ENCODE measurements at regions not wholly inside any gene's neighbourhood (a gene's known extent, or its start where the extent isn't known, plus 50 kb on each side); places are given as distances from the start of the nearest gene placed in this dataset.
"Not testable (repeated sequence)": the region's sequence is repeated elsewhere in the genome, so short reads cannot be mapped to it uniquely, and the experiment has no call there.

GRCh38 chr13:97766749-97767148 lies 186.7 kb upstream of the IPO5 start:
- TF ChIP-seq POLR2A (IDR thresholded peaks at IDR 0.05) (no peak), POLR2AphosphoS5 (IDR thresholded peaks at IDR 0.05) (no peak), CTCF (IDR thresholded peaks at IDR 0.05) (no peak), EP300 (IDR thresholded peaks at IDR 0.05) (no peak)
- Histone ChIP-seq H3K4me3 (no peak overlapping the region), H3K36me3 (no peaks in the 10 kb centered on the region), H3K27ac (no peak overlapping the region), H3K9me3 (peaks cover 0 to 13% (median 0%) of the 10 kb centered on the region in 3 donors), H3K4me1 (no peaks in the 10 kb centered on the region), H3K27me3 (no peaks in the 10 kb centered on the region)
- 35 to 78% methylated on average over 1 of the region's 1 CpG for WGBS, 2 donors (ENCODE audit: low coverage in 1 of 2)
- no peak for ATAC-seq

GRCh38 chr13:97768134-97768533 lies 185.3 kb upstream of the IPO5 start:
- no peaks in the 10 kb centered on the region for H3K27me3 ChIP-seq
- H3K4me1 ChIP-seq = no peaks in the 10 kb centered on the region
- H3K27ac ChIP-seq = no peak overlapping the region
- H3K36me3 ChIP-seq = no peaks in the 10 kb centered on the region
- 55 to 59% methylated on average over 3 of the region's 3 CpGs for WGBS, 2 donors (ENCODE audit: low coverage in 1 of 2)
- TF ChIP-seq POLR2AphosphoS5 (IDR thresholded peaks at IDR 0.05) = no peak
- TF ChIP-seq EP300 (IDR thresholded peaks at IDR 0.05) = no peak
- no peak for TF ChIP-seq CTCF (IDR thresholded peaks at IDR 0.05)
- TF ChIP-seq POLR2A (IDR thresholded peaks at IDR 0.05) = no peak
- no peak overlapping the region for H3K4me3 ChIP-seq
- peaks cover 0 to 3% (median 0%) of the 10 kb centered on the region in 3 donors for H3K9me3 ChIP-seq
- no peak for ATAC-seq

- H3K27me3 ChIP-seq, H3K27ac ChIP-seq, ATAC-seq, H3K4me3 ChIP-seq, H3K9me3 ChIP-seq, H3K36me3 ChIP-seq, H3K4me1 ChIP-seq: not testable (repeated sequence)
- WGBS, 2 donors (ENCODE audit: low coverage in 1 of 2) = 89% methylated on average over 5 of the region's 5 CpGs; no CpG with 5 or more reads in 1 of the 2 donors
Observed at GRCh38 chr13:97770231-97770630, 183.2 kb upstream of the IPO5 start.

GRCh38 chr13:97772466-97772865 lies 181.0 kb upstream of the IPO5 start:
- not testable (repeated sequence) for H3K4me1 ChIP-seq, H3K4me3 ChIP-seq, H3K27ac ChIP-seq, ATAC-seq, H3K36me3 ChIP-seq, H3K27me3 ChIP-seq
- peaks cover 0 to 16% (median 0%) of the 10 kb centered on the region in 3 donors for H3K9me3 ChIP-seq

GRCh38 chr13:97774391-97775100 lies 178.9 kb upstream of the IPO5 start:
- ATAC-seq, H3K27me3 ChIP-seq, H3K27ac ChIP-seq, H3K4me1 ChIP-seq, H3K4me3 ChIP-seq, H3K36me3 ChIP-seq: not testable (repeated sequence)
- 69% methylated on average over 10 of the region's 34 CpGs; no CpG with 5 or more reads in 1 of the 2 donors for WGBS, 2 donors (ENCODE audit: low coverage in 1 of 2)
- H3K9me3 ChIP-seq = peaks cover 0 to 18% (median 0%) of the 10 kb centered on the region in 3 donors

- ATAC-seq = no peak
- TF ChIP-seq POLR2A (IDR thresholded peaks at IDR 0.05) = no peak
- TF ChIP-seq EP300 (IDR thresholded peaks at IDR 0.05) = no peak
- TF ChIP-seq CTCF (IDR thresholded peaks at IDR 0.05) = no peak
- TF ChIP-seq POLR2AphosphoS5 (IDR thresholded peaks at IDR 0.05) = no peak
Observed at GRCh38 chr13:97780486-97780885, 173.0 kb upstream of the IPO5 start.

More at GRCh38 chr13:97780486-97780885, 173.0 kb upstream of the IPO5 start:
- H3K9me3 ChIP-seq = peaks cover 0 to 36% (median 0%) of the 10 kb centered on the region in 3 donors
- H3K4me3 ChIP-seq = no peak overlapping the region
- no peaks in the 10 kb centered on the region for H3K27me3 ChIP-seq
- H3K4me1 ChIP-seq = no peaks in the 10 kb centered on the region
- no peaks in the 10 kb centered on the region for H3K36me3 ChIP-seq
- WGBS, 2 donors (ENCODE audit: low coverage in 1 of 2) = 56 to 82% methylated on average over 2 to 5 of the region's 5 CpGs
- H3K27ac ChIP-seq = no peak overlapping the region
